Loucy (cell line): ENCODE measurements at regions not wholly inside any gene's neighbourhood (a gene's known extent, or its start where the extent isn't known, plus 50 kb on each side); places are given as distances from the start of the nearest gene placed in this dataset.

ENCODE experiments used
- H2AFZ ChIP-seq: fragments of 200-600 bp; sonication (generic); 2 replicates; pipeline ENCODE4 v1.6.0; 2016; ENCODE audit warnings: antibody characterized with exemption, mild to moderate bottlenecking, low read length, moderate library complexity
- H3F3A ChIP-seq: fragments of 200-600 bp; 2 replicates; pipeline ENCODE4 v1.6.0; 2016; ENCODE audit warnings: antibody characterized with exemption, low read depth, mild to moderate bottlenecking
- H3K27me3 ChIP-seq: fragments of 200-600 bp; sonication (generic); 2 replicates; pipeline ENCODE4 v1.6.1; 2014; ENCODE audit warnings: low read length, mild to moderate bottlenecking; ENCODE audit not compliant: insufficient read depth, poor library complexity, severe bottlenecking
- H3K36me3 ChIP-seq: fragments of 200-600 bp; sonication (generic); 2 replicates; pipeline ENCODE4 v1.6.1; 2016; ENCODE audit warnings: low read length; ENCODE audit not compliant: insufficient read depth
- H3K4me1 ChIP-seq: fragments of 200-600 bp; sonication (generic); 2 replicates; pipeline ENCODE4 v1.5.1; 2014; ENCODE audit warnings: low read length, mild to moderate bottlenecking; ENCODE audit not compliant: insufficient read depth, poor library complexity, severe bottlenecking
- H3K4me2 ChIP-seq: fragments of 200-600 bp; sonication (generic); 2 replicates; pipeline ENCODE4 v1.6.0; 2014; ENCODE audit warnings: antibody characterized with exemption, low read length, low read depth, mild to moderate bottlenecking; ENCODE audit not compliant: poor library complexity, severe bottlenecking
- H3K4me3 ChIP-seq: fragments of 200-600 bp; sonication (generic); 2 replicates; pipeline ENCODE4 v1.5.1; 2014; ENCODE audit warnings: low read length, mild to moderate bottlenecking, mixed read lengths; ENCODE audit not compliant: poor library complexity, severe bottlenecking
- H3K79me2 ChIP-seq: fragments of 200-600 bp; sonication (generic); 2 replicates; pipeline ENCODE4 v1.6.1; 2014; ENCODE audit warnings: low read length; ENCODE audit not compliant: insufficient read depth
- H3K9ac ChIP-seq: fragments of 200-600 bp; sonication (generic); 2 replicates; pipeline ENCODE4 v1.6.0; 2014; ENCODE audit warnings: mild to moderate bottlenecking, low read depth, low read length, moderate library complexity; ENCODE audit not compliant: poor library complexity, severe bottlenecking
- H3K9me2 ChIP-seq: fragments of 200-600 bp; sonication (generic); replicated peaks from 2 replicates; pipeline ENCODE4 v1.6.1; 2016; ENCODE audit warnings: low read depth, low read length, mixed read lengths
- H3K9me3 ChIP-seq: fragments of 200-600 bp; sonication (generic); 2 replicates; pipeline ENCODE4 v1.6.1; 2014; ENCODE audit warnings: mild to moderate bottlenecking, antibody characterized with exemption, low read length, low read depth; ENCODE audit not compliant: insufficient read depth
- H4K20me1 ChIP-seq: fragments of 200-600 bp; sonication (generic); 2 replicates; pipeline ENCODE4 v1.6.0; 2014; ENCODE audit warnings: antibody characterized with exemption, low read length, mild to moderate bottlenecking; ENCODE audit not compliant: insufficient read depth, poor library complexity, severe bottlenecking
- CTCF ChIP-seq: fragments of 200-600 bp; sonication (generic); conservative IDR thresholded peaks from 2 replicates; pipeline ENCODE4 v1.5.1; 2014; ENCODE audit warnings: mild to moderate bottlenecking, antibody characterized with exemption, low read length
- EZH2phosphoT487 ChIP-seq: fragments of 200-600 bp; IDR thresholded peaks from 2 replicates; pipeline ENCODE4 v1.6.1; 2018; ENCODE audit warnings: antibody characterized with exemption, mild to moderate bottlenecking, moderate library complexity, borderline replicate concordance

GRCh38 chr4:163600727-163601126 lies 106.2 kb downstream of the TMA16 start:
- no peaks in the 10 kb centered on the region for H3K4me1 ChIP-seq
- H3K27me3 ChIP-seq: no peaks in the 10 kb centered on the region
- no peaks in the 10 kb centered on the region for H3F3A ChIP-seq
- no peak overlapping the region for H2AFZ ChIP-seq
- no peaks in the 10 kb centered on the region for H3K9me2 ChIP-seq
- H3K36me3 ChIP-seq: no peaks in the 10 kb centered on the region
- H3K4me3 ChIP-seq: no peak overlapping the region
- no peaks in the 10 kb centered on the region for H3K9me3 ChIP-seq
- H3K79me2 ChIP-seq: no peaks in the 10 kb centered on the region
- no peaks in the 10 kb centered on the region for H4K20me1 ChIP-seq
- H3K9ac ChIP-seq: no peak overlapping the region
- TF ChIP-seq CTCF: no peak
- no peak for TF ChIP-seq EZH2phosphoT487
- no peak overlapping the region for H3K4me2 ChIP-seq

- H3K79me2 ChIP-seq: no peaks in the 10 kb centered on the region
- no peak overlapping the region for H2AFZ ChIP-seq
- H3K9me3 ChIP-seq: no peaks in the 10 kb centered on the region
- no peak overlapping the region for H3K4me2 ChIP-seq
- H3K4me1 ChIP-seq: no peaks in the 10 kb centered on the region
- TF ChIP-seq EZH2phosphoT487 (no peak), CTCF (no peak)
- no peak overlapping the region for H3K4me3 ChIP-seq
- H4K20me1 ChIP-seq: no peaks in the 10 kb centered on the region
- H3F3A ChIP-seq: no peaks in the 10 kb centered on the region
- no peak overlapping the region for H3K9ac ChIP-seq
- no peaks in the 10 kb centered on the region for H3K27me3 ChIP-seq
- no peaks in the 10 kb centered on the region for H3K36me3 ChIP-seq
- H3K9me2 ChIP-seq: no peaks in the 10 kb centered on the region
Observed at GRCh38 chr4:163603257-163603656, 108.8 kb downstream of the TMA16 start.

GRCh38 chr4:163606896-163607691 lies 112.6 kb downstream of the TMA16 start:
- Histone ChIP-seq H3K4me2 (no peak overlapping the region), H3K4me1 (no peaks in the 10 kb centered on the region), H3F3A (no peaks in the 10 kb centered on the region), H2AFZ (no peak overlapping the region), H3K36me3 (no peaks in the 10 kb centered on the region), H4K20me1 (no peaks in the 10 kb centered on the region), H3K9ac (no peak overlapping the region), H3K9me2 (no peaks in the 10 kb centered on the region), H3K27me3 (no peaks in the 10 kb centered on the region), H3K79me2 (no peaks in the 10 kb centered on the region), H3K9me3 (no peaks in the 10 kb centered on the region), H3K4me3 (no peak overlapping the region)
- TF ChIP-seq EZH2phosphoT487: no peak
- no peak for TF ChIP-seq CTCF
